ENCODE measurements at regions not wholly inside any gene's neighbourhood (a gene's known extent, or its start where the extent isn't known, plus 50 kb on each side); places are given as distances from the start of the nearest gene placed in this dataset.
"Not testable (repeated sequence)": the region's sequence is repeated elsewhere in the genome, so short reads cannot be mapped to it uniquely, and the experiment has no call there.

DNA sequence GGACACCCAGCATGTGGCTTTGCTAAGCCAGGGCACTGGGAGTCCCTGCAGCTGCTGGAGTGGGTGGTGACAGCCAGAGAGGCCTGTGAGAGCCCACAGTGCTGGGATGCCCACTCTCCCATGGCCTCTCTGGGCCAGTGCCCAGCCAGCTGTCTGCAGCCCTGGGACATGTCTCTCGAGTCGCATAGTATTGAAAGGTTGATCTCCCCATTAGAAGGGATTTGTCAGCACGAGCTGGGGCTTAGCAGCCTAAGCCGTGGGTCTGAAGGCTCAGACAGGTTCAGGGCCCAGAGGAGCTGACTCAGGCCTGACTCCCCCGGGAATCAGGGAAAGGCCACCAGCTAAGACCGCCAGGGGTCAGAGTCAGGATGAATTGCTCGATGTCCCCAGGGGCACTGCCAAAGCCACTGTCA, 53.5 kb downstream of the FOXD2 start:
- DNase-seq (ENCODE audit: low read depth in 4 of 4, low spot score in 1 of 4) = no peak

DNA sequence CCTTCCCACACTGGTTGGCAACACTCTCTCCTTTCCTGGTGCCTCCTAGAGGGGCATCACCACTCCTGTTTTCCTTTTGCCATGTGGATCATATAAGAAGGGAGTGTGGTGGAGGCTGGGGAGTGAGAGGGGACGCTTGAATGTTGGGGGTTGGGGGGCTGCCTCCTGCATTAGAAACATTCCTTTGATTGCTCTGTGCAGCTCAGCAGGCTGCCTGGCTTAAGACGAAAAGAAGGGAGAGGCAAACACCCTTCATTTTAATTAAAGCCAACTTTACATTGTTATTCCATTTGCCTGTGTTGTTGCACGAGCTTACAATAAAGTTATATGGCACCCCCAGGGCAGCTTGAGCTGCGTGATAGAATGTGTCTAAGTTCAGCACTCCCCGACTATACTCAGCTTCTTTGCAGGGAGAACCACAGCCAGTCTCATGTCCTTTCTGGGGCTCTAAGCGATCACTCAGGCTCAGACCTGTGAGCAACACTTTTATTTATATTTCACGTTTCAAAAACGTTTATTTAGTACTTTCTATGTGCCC, 57.4 kb downstream of the FOXD2 start:
- DNase-seq (ENCODE audit: low read depth in 4 of 4, low spot score in 1 of 4) = no peak

DNA sequence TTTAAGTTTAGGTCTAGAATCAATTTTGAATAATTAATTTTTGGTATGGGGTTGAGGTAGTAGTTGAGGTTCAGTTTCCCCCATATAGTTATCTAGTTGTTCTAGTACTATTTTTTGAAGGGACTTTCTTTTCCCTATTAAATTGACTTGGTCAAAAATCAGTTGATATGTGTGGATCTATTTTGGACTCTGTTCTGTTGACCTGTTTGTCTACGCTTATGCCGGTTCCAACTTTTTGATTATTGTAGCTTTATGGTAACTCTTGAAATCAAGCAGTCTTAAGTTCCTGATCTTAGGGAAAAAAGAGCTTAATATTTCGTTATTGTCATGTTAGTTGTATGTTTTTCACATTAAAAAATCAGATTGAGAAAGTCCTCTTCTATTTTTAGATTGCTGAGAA, 60.7 kb downstream of the FOXD2 start:
- DNase-seq (ENCODE audit: low read depth in 4 of 4, low spot score in 1 of 4) = no peak

DNA sequence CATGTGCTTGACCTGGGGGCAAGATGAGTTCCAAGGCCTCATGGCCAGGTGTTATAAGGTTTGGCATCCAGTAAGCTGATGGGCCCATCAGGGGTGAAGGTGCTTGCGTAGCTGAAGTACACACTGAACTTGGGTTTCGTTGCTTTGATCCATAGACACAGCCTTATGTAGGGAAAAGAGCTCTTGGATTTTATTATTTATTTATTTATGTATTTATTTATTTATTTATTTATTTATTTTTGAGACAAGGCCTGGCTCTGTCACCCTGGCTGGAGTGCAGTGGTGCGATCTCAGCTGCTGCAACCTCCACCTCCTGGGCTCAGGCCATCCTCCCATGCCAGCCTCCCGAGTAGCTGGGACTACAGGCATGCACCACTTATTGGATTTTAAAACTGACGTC, 63.2 kb downstream of the FOXD2 start:
- no peak for DNase-seq (ENCODE audit: low read depth in 4 of 4, low spot score in 1 of 4)

DNA sequence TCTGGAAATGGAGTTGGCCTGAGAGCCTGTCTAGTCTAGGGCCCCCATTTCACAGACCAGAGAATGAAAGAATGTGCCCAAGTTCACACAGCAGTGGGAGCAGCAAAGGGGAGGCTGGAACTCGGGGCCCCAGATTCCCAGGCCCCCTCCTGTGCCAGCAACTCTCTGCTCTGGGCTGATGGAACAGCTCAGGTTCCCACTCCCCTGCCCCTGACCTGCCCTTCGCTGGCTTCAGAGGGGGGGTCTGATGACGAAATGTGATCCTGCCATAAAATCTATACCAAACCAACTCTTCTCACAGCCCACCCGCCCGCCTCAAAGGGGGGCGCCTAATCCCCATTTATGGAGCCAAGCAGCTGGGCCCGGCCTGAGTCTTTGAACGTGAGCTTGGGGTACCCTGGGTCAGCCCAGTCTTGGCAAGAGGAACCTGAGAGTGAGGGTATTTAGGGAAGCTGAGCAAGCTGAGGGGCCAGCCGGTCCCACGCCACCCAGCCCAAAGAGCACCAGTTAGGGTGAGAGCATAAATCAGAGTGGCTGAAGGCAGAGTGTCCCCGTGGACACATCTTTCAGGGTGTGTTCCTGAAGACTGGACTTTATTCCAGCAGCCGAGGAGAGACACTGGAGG, 65.0 kb downstream of the FOXD2 start:
- no peak for DNase-seq (ENCODE audit: low read depth in 4 of 4, low spot score in 1 of 4)

DNA sequence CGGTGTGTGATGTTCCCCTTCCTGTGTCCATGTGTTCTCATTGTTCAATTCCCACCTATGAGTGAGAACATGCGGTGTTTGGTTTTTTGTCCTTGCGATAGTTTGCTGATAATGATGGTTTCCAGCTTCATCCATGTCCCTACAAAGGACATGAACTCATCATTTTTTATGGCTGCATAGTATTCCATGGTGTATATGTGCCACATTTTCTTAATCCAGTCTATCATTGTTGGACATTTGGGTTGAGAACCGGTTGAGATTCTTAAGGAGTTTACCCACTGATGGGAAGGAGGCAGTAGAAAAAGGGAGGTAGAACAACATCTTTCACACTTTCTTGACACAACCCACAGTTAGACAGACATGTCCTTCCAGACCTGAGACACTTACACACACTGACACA, 67.0 kb downstream of the FOXD2 start:
- not testable (repeated sequence) for DNase-seq (ENCODE audit: low read depth in 4 of 4, low spot score in 1 of 4)

DNA sequence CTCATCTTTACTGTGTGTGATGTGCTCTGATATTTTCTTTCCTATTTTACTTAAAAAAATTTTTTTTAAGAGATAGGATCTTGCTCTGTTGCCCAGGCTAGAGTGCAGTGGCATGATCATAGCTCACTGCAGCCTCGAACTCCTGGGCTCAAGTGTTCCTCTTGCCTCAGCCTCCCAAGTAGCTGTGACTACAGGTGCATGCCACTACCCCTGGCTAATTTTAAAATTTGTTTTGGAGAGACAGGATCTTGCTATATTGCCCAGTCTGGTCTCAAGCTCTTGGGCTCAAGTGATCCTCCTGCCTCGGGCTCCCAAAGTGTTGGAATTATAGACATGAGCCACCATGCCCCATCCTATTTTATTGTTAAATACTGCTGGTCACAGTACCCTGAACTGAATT, 67.4 kb downstream of the FOXD2 start:
- DNase-seq (ENCODE audit: low read depth in 4 of 4, low spot score in 1 of 4) = no peak

DNA sequence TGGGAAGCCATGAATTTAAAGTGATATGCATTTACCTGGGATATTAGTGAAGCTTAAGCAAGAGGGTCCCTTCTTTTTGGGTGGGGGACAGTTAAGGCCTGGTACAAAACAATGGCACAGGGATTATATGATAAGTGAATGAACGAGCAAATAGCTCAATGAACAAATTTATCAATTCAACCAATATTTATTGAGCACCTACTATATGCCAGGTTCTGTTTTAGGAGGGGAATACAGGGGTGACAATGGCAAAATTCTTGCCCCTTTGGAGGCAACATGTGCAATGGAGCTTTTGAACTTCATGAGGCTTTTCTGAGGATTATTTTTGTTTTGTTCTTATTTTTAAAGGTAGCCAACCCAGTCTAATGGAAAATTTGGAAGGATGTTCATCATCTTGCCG, 68.2 kb downstream of the FOXD2 start:
- DNase-seq (ENCODE audit: low read depth in 4 of 4, low spot score in 1 of 4) = no peak

DNA sequence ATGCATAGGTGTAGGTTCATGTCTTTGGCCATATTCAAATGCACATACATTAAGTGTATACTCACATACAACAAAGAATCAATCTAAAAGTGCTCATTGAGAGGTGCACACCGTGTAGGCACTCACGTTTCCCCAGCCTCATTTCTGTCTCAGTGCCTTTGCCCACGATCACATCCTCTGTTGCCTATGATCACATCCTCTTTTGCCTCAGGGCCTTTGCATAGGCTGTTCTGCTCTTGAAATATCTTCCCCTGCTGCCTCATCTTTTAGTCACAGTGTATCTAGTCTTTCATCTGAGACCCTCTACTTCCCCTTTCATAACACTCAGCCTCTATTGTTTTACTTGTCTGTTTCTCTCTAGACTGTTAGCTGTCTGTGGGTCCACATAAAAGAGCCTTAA, 69.3 kb downstream of the FOXD2 start:
- DNase-seq (ENCODE audit: low read depth in 4 of 4, low spot score in 1 of 4) = no peak

DNA sequence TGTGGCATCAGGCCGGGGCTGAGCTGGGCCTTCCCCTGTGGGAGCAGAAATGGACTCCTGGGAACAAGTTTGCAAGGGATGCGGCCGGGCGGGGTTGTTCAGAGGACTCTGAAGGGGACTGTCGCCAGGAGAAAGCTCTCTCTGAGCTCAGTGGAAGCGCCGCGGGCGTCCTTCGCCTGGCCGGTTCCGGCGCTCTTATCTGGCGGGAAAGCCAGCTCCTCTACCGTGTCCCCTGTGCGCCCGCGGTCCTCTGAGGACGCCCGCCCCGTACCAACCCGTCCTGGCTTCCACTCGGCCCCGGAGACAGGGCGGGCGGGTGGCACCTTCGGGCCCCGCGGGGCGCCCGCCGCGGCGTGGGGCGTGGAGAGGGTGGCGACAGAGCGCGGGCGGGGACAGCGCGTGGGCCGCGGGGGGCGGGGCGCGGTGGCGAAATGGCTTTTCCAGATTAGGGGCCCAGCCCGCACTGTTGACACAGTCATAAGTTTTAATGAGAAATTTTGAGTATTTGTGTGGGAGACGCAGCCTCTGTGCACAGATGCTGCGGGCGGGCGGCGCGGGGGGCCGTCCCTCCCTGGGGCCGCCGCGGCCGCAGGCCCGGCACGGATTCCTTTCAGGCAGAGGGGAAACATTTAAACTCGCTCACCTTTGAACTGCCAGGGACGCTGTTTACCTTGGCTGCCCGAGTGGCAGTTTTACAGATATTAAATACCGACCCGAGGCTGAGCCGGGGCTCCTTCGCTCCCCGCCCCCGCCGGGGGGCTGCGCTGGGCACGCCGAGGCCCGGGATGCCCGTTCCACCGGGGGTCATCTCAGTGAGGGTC, 70.2 kb downstream of the FOXD2 start:
- peak in 2 of 4 experiments; percentile 14 to 37 for DNase-seq (ENCODE audit: low read depth in 4 of 4, low spot score in 1 of 4)

DNA sequence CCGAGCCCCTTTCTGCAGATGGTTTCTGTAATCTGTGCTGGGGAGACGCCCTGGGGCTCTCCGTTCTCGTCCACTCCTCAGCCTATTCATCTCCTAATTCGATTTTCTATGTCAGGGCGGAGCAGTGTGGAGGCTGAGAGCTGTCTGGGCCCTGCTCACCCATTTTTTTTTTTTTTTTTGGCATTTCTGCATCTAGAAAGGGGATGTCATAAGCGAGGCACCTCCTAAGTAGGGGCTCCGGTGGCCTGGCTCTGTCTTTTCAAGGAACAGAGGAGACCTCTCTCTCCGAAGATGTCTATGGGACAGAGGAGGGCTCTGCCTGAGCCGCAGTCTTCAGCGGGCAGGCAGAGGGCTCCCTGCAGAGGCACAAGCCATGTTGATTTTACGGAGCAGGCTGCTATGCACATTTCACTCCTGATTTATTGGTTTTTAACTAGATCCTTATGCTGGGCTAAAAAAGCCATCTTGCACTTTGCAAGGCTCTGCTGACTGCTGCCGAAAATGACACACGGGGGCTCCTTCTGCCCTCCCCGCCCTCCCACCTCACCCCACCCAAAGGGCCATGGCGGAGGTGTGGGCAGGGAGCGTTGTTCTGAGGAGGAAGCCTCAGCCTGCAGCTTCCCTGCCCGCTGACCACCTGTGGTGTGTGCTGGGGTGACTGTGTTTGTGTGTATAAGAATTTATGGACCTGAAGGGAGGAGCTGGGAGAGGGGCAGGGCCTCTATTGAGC, 71.0 kb downstream of the FOXD2 start:
- DNase-seq (ENCODE audit: low read depth in 4 of 4, low spot score in 1 of 4) = no peak

DNA sequence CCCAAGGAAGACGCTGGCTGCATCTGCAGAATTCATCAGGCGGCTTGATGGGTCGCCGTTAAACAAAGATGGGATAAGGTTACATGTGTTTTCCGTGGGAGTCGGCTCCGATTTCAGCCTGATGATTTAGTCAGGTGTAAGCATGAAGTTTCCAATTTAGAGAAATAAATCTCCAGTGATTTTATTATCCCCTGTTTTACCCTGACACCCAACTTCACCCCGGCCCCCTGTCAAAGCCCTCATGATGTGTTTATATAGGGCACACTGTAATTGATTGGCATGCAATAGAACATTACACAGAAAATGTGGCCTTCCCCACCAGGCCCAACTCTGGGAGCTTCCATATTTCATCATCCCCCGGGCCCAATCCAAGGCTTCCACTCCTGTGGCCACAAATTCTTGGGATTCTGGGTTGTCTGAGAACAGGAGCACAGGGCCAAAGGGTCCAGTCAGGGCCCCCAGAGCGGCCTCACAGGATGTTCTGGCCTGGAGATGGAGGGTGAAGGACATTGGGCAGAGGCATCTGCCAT, 72.5 kb downstream of the FOXD2 start:
- DNase-seq (ENCODE audit: low read depth in 4 of 4, low spot score in 1 of 4) = no peak

DNA sequence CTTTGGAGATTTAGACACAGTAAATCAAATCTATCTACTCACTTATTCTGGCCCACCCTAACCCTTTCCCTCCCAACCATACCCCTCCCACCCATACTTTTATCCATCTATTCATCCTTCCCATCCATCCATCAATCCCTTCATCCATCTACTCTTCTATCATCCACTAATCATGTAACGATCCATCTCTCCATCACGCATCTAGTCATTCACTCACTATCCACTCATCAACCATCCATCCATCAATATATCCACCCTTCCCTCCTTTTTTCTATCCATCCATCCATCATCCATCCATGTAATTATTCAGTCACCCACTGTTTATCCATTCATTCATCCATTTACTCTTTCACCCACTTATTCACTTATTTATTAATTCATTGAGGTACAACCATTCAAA, 74.0 kb downstream of the FOXD2 start:
- DNase-seq (ENCODE audit: low read depth in 4 of 4, low spot score in 1 of 4) = no peak

DNA sequence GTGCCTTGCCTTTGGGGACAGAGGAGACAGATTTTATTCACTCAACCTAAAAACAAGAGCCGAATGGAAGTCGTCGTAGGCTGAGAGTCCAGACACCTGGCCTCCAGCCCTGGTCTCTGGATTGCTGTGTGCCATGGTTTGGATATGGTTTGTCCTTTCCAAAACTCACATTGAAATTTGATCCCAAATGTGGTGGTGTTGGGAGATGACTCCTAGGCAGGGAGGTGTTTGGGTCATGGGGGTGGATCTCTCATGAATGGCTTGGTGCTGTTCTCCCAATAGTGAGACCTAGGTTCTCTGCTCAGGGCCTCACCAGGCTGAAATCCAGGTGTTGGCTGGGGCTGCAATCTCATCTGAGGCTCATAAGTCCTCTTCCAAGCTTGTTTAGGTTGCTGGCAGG, 75.5 kb downstream of the FOXD2 start:
- no peak for DNase-seq (ENCODE audit: low read depth in 4 of 4, low spot score in 1 of 4)

DNA sequence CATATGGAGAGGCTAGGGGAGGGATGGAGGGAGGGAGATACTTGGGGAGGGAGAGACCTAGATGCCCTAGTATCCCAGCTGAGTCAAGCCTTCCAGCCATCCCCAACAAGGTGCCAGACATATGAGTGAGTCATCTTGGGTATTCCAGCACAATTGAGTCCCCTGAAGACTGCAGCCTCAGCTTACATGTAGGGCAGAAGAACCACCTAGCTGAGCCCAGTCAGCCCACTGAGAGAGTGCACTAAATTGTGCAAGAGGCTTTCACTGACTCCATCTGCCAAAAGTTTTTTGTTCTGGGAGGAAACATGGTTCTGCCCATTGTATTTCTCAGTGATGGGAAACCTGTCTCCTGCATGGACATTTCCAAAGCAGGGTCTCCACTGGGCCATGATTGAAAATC, 76.4 kb downstream of the FOXD2 start:
- no peak for DNase-seq (ENCODE audit: low read depth in 4 of 4, low spot score in 1 of 4)

DNA sequence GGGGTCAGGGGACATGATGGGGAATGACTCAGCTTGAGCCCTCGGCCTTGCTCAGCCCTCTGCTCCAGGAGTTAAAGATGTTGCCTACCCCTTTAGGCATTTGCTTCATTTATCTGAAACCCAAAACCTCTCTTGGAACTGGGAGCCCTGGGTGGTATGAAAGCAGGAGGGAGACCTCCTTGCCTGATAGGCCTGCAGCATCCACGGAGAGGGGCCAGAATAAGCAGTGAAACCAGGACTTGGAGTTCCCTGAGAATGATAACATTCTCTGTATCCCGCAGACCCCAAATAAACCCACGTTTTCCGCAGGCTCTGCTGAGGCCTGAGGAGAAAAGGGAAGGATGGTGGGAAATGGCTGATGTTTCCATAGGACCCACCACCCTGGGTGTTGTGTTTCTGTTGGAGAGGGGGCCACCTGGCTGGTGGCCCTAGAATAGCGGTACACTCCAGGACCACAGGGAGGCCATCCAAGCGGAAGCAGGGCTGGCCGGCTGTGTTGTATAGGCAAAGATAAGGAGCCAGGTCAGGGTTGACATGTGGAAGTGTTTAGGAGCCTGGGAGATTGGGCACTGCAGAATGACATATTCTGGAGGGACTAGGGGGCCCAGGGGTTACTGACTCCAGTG, 77.4 kb downstream of the FOXD2 start:
- no peak for DNase-seq (ENCODE audit: low read depth in 4 of 4, low spot score in 1 of 4)

DNA sequence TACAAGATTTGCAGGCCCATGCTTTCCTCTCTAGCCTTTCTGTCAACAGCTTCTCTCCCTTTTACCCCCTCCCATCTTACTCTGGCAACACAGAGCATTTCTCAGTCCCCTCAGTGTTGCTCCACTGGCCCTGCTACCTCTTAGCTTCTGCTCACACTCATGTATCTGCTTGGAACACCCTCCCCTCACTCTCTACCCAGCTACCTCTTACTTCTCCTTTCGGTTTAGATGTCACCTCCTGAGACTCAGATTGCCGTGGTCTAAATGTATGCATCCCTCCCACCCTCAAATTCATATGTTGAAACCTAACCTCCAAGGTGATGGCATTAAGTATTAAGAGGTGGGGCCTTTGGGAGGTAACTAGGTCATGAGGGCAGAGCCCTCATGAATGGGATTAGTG, 80.1 kb downstream of the FOXD2 start:
- DNase-seq (ENCODE audit: low read depth in 4 of 4, low spot score in 1 of 4) = no peak

DNA sequence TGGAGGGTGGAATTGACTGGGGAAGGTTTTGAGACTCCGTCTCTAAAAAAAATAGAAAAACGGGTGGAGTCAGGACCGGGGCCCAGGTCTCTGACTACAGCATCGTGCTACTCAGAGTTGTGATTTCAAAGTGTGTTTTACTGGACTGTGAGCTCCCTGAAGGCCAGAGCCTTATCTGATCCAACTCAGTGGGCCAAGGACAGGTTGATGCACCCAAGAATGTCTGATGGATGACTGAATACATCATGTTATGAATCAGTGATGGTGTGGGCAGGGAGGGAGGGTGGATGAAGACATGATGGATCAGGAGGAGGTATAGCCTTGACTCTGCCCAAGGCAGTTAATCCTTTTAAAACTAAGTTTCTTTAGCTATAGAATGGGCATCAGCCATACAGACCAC, 81.6 kb downstream of the FOXD2 start:
- no peak for DNase-seq (ENCODE audit: low read depth in 4 of 4, low spot score in 1 of 4)

DNA sequence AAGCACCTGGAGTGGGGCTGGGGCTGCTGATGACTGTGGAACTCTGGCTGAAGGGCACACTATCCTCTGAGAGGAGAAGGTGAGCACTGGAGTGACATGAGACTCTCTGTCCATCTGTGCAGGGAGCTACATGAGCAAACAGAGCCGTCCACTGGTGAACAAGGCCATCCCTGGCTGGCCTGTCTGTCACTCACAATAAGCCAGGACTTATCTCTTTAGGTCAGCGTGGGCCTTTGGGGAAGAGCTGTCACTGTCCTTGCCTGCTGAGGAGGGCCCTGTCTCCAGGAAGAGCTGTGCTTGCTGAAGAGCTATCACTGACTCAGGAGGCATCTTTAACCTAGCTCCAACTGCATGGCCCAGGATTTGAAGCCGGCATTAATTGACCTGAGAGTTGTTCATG, 82.1 kb downstream of the FOXD2 start:
- DNase-seq (ENCODE audit: low read depth in 4 of 4, low spot score in 1 of 4) = no peak

DNA sequence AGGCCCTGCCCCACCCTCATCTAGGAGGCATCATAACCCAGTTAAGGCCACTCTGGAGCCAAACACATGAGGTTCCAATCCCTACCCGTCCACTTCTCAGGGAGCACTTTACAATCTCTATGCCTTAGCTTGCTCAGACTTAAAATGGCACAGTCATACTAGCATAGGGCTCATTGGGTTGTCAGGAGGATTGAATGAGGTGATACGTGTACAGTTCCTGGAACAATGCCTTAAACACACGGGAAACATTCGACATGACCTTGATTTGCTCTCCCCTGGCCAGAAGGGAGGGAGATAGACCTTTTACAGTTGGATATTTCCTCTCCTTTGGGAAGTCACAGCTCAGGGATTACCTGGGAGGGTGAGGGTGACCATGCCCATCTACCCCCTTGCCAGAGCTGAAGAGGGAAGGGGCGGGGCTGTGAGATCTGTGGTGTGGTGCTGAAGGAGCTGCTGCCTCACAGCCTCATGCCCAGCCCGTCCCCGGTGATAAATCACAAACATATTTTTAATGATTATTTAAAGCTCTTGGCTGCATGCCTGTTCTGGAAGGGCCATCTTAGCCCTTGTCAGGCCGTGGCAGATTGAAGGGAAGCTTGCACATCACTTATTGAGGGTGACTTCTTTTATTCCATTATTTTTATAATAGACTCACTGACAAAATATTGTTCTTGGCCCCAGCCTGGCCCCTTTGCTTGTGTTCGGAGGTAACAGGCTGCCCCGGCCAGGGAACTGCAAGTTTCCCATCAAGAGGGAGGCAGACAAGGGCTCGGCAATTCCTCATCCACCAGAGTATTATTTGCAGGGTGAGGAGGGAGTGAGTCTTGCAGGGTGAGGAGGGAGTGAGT, 83.4 kb downstream of the FOXD2 start:
- no peak for DNase-seq (ENCODE audit: low read depth in 4 of 4, low spot score in 1 of 4)

All from stimulated activated CD4-positive, alpha-beta T cell treated with anti-CD3 and anti-CD28 coated beads, Interleukin-1b, Interleukin-23, amount 100 ng/mL, for 24 hours (primary cell).